ENCODE measurements at regions not wholly inside any gene's neighbourhood (a gene's known extent, or its start where the extent isn't known, plus 50 kb on each side); places are given as distances from the start of the nearest gene placed in this dataset.

- H3K9me3 ChIP-seq (ENCODE audit: control insufficient read depth, low read depth, low read length), result no peaks in the 10 kb centered on the region
- no peaks in the 10 kb centered on the region for H3K4me1 ChIP-seq (ENCODE audit: control insufficient read depth, insufficient read depth, low read length)
- WGBS (ENCODE audit: insufficient coverage, low lambda C conversion rate), result no CpG with 5 or more reads among the region's 2 CpGs
- H3K4me3 ChIP-seq (ENCODE audit: low read length), result no peak overlapping the region
- no peaks in the 10 kb centered on the region for H3K36me3 ChIP-seq (ENCODE audit: control insufficient read depth, insufficient read depth, low read length)
- no peaks in the 10 kb centered on the region for H3K27me3 ChIP-seq (ENCODE audit: control insufficient read depth, insufficient read depth, low read length)
- no peak for DNase-seq
- no peak overlapping the region for H3K27ac ChIP-seq (ENCODE audit: low read length)
Observed at GRCh38 chr18:10308154-10308553, 146.3 kb upstream of the APCDD1 start.

DNA sequence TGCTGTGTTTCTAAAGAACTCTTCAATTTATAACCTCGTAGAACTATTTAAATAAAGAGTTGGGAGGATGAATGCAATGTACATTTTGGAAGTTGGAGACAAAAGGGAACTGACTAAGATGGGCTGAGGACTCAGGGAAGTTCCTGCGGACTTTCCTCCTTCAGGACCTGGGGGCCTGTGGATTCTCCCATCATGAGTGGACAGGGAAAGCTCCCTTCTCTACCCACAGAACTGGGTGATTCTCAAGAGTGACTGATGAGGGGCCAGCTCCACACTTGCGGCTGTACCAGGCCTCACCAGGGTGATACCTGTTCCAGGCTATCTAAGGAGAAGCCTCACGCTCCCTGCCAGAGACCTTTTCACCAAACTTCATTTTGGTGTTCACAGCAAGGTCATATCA lies 143.8 kb upstream of the APCDD1 start:
- WGBS (ENCODE audit: insufficient coverage, low lambda C conversion rate), result no CpG with 5 or more reads among the region's 4 CpGs
- DNase-seq, result no peak

DNA sequence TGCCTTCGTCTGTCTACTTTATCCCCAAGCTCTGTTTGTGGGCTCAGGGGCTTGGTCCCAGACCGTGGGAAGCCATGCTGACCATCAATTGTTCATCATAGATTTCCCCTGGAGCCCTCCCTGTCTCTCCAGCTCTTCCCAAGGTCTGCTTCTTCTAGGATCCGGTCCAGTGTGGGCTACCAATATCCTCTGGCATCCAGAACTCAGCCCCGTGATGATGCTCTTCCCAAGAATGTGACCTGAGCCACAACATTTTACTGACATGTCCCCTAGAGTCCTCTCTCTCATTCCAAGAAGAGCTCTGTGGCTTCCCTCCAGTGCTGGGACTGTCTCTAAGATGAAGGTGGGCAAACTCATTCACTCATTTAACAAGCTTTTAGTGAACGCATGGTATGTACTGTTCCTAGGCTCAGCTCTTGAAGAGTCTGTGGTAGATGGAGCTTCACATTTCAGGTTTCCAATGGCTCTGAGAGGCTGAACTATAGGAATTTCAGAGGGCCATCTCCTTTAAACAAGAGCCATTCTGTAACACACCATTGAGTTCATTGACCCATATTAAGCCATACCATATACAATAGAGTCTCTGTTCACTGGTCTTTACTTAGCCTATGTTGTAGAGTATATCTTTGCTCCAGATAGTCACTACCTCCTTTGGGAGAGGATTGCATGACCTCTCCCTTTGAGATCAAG lies 142.0 kb upstream of the APCDD1 start:
- no peak overlapping the region for H3K4me3 ChIP-seq (ENCODE audit: low read length)
- WGBS (ENCODE audit: insufficient coverage, low lambda C conversion rate), result 82% methylated on average over 2 of the region's 5 CpGs

More for the DNA sequence above, 143.8 kb upstream of the APCDD1 start:
- H3K4me3 ChIP-seq (ENCODE audit: low read length), result no peak overlapping the region
- no peaks in the 10 kb centered on the region for H3K9me3 ChIP-seq (ENCODE audit: control insufficient read depth, low read depth, low read length)
- H3K4me1 ChIP-seq (ENCODE audit: control insufficient read depth, insufficient read depth, low read length), result no peaks in the 10 kb centered on the region
- no peak overlapping the region for H3K27ac ChIP-seq (ENCODE audit: low read length)
- no peaks in the 10 kb centered on the region for H3K36me3 ChIP-seq (ENCODE audit: control insufficient read depth, insufficient read depth, low read length)
- H3K27me3 ChIP-seq (ENCODE audit: control insufficient read depth, insufficient read depth, low read length), result no peaks in the 10 kb centered on the region

GRCh38 chr18:10313016-10313342 lies 141.5 kb upstream of the APCDD1 start:
- Histone ChIP-seq H3K36me3 (ENCODE audit: control insufficient read depth, insufficient read depth, low read length) (no peaks in the 10 kb centered on the region), H3K27ac (ENCODE audit: low read length) (no peak overlapping the region), H3K4me1 (ENCODE audit: control insufficient read depth, insufficient read depth, low read length) (no peaks in the 10 kb centered on the region), H3K27me3 (ENCODE audit: control insufficient read depth, insufficient read depth, low read length) (no peaks in the 10 kb centered on the region), H3K9me3 (ENCODE audit: control insufficient read depth, low read depth, low read length) (no peaks in the 10 kb centered on the region), H3K4me3 (ENCODE audit: low read length) (no peak overlapping the region)
- no CpG with 5 or more reads among the region's 3 CpGs for WGBS (ENCODE audit: insufficient coverage, low lambda C conversion rate)
- no peak for DNase-seq

More for the DNA sequence above, 142.0 kb upstream of the APCDD1 start:
- no peaks in the 10 kb centered on the region for H3K36me3 ChIP-seq (ENCODE audit: control insufficient read depth, insufficient read depth, low read length)
- H3K4me1 ChIP-seq (ENCODE audit: control insufficient read depth, insufficient read depth, low read length), result no peaks in the 10 kb centered on the region
- no peaks in the 10 kb centered on the region for H3K27me3 ChIP-seq (ENCODE audit: control insufficient read depth, insufficient read depth, low read length)
- DNase-seq, result no peak
- H3K9me3 ChIP-seq (ENCODE audit: control insufficient read depth, low read depth, low read length), result no peaks in the 10 kb centered on the region
- H3K27ac ChIP-seq (ENCODE audit: low read length), result no peak overlapping the region

- H3K27ac ChIP-seq (ENCODE audit: low read length), result no peak overlapping the region
- no CpG with 5 or more reads among the region's 5 CpGs for WGBS (ENCODE audit: insufficient coverage, low lambda C conversion rate)
- no peaks in the 10 kb centered on the region for H3K27me3 ChIP-seq (ENCODE audit: control insufficient read depth, insufficient read depth, low read length)
- H3K4me1 ChIP-seq (ENCODE audit: control insufficient read depth, insufficient read depth, low read length), result no peaks in the 10 kb centered on the region
- no peak for DNase-seq
- H3K36me3 ChIP-seq (ENCODE audit: control insufficient read depth, insufficient read depth, low read length), result no peaks in the 10 kb centered on the region
- H3K9me3 ChIP-seq (ENCODE audit: control insufficient read depth, low read depth, low read length), result no peaks in the 10 kb centered on the region
- H3K4me3 ChIP-seq (ENCODE audit: low read length), result no peak overlapping the region
Observed at GRCh38 chr18:10314066-10314465, 140.4 kb upstream of the APCDD1 start.

- no peak overlapping the region for H3K27ac ChIP-seq (ENCODE audit: low read length)
- no peaks in the 10 kb centered on the region for H3K27me3 ChIP-seq (ENCODE audit: control insufficient read depth, insufficient read depth, low read length)
Observed at GRCh38 chr18:10315522-10315921, 138.9 kb upstream of the APCDD1 start.

GRCh38 chr18:10316778-10317177 lies 137.7 kb upstream of the APCDD1 start:
- Histone ChIP-seq H3K36me3 (ENCODE audit: control insufficient read depth, insufficient read depth, low read length) (no peaks in the 10 kb centered on the region), H3K4me1 (ENCODE audit: control insufficient read depth, insufficient read depth, low read length) (no peaks in the 10 kb centered on the region), H3K4me3 (ENCODE audit: low read length) (no peak overlapping the region), H3K27me3 (ENCODE audit: control insufficient read depth, insufficient read depth, low read length) (no peaks in the 10 kb centered on the region), H3K27ac (ENCODE audit: low read length) (no peak overlapping the region), H3K9me3 (ENCODE audit: control insufficient read depth, low read depth, low read length) (no peaks in the 10 kb centered on the region)
- WGBS (ENCODE audit: insufficient coverage, low lambda C conversion rate), result no CpG with 5 or more reads among the region's 7 CpGs
- no peak for DNase-seq

More at GRCh38 chr18:10315522-10315921, 138.9 kb upstream of the APCDD1 start:
- no peak for DNase-seq
- Histone ChIP-seq H3K4me3 (ENCODE audit: low read length) (no peak overlapping the region), H3K36me3 (ENCODE audit: control insufficient read depth, insufficient read depth, low read length) (no peaks in the 10 kb centered on the region), H3K9me3 (ENCODE audit: control insufficient read depth, low read depth, low read length) (no peaks in the 10 kb centered on the region), H3K4me1 (ENCODE audit: control insufficient read depth, insufficient read depth, low read length) (no peaks in the 10 kb centered on the region)
- WGBS (ENCODE audit: insufficient coverage, low lambda C conversion rate), result 86% methylated on average over 1 of the region's 1 CpG

DNA sequence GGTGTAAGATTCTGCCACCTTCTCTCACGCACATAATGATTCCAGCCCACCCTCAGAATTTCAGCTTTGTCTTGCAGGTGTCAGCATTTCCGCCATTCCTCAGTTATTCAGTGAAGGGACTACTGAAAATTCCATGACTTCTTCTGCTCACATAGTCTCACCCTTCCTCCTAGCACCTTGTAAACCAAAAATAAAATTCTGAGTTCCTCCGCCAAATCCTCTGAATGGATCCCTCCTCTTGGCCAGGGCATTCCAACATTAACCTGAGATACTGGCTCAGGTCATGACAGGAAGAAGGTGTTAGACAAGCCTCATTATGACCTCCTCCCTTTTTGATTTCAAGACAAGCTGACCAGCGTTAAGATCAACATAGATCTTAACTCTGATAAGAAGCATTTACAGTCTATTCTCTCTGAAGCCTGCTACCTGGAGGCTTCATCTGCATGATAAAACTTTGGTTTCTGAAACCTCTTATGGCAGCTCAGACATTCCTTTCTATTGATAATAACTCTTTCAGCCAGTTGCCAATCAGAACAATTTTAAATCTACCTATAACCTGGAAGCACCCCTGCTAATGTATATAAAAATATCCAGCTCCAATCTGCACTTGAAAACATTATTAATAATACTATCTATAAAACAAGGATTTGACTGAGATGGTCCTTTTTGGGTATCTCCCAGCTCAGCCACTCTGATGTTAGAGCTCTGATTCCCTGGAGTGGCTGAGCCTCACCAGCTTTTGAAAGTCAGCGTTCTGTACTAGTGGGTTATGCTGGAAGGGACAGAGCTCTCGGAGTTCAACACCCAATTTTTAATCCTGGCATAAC lies 136.4 kb upstream of the APCDD1 start:
- no CpG with 5 or more reads among the region's 6 CpGs for WGBS (ENCODE audit: insufficient coverage, low lambda C conversion rate)
- H3K4me1 ChIP-seq (ENCODE audit: control insufficient read depth, insufficient read depth, low read length), result no peaks in the 10 kb centered on the region

DNA sequence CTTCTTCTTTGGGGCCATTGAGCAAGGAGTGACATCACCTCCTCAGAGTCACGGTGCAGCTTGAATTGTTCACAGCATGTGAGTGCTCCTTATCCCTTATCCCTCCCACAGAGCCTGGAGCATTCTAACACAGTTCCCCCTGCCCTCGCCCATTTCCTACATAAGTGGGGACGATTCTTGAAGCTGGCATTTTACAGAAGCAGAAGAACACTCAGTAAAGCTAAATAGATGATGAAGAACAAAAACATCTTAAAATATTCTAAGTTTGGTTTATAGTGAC lies 135.8 kb upstream of the APCDD1 start:
- no peaks in the 10 kb centered on the region for H3K4me1 ChIP-seq (ENCODE audit: control insufficient read depth, insufficient read depth, low read length)
- no peaks in the 10 kb centered on the region for H3K9me3 ChIP-seq (ENCODE audit: control insufficient read depth, low read depth, low read length)
- H3K27ac ChIP-seq (ENCODE audit: low read length), result no peak overlapping the region
- 69% methylated on average over 2 of the region's 3 CpGs for WGBS (ENCODE audit: insufficient coverage, low lambda C conversion rate)
- no peaks in the 10 kb centered on the region for H3K27me3 ChIP-seq (ENCODE audit: control insufficient read depth, insufficient read depth, low read length)
- no peak overlapping the region for H3K4me3 ChIP-seq (ENCODE audit: low read length)
- no peaks in the 10 kb centered on the region for H3K36me3 ChIP-seq (ENCODE audit: control insufficient read depth, insufficient read depth, low read length)
- no peak for DNase-seq

More for the DNA sequence above, 136.4 kb upstream of the APCDD1 start:
- Histone ChIP-seq H3K27me3 (ENCODE audit: control insufficient read depth, insufficient read depth, low read length) (no peaks in the 10 kb centered on the region), H3K27ac (ENCODE audit: low read length) (no peak overlapping the region), H3K4me3 (ENCODE audit: low read length) (no peak overlapping the region), H3K36me3 (ENCODE audit: control insufficient read depth, insufficient read depth, low read length) (no peaks in the 10 kb centered on the region), H3K9me3 (ENCODE audit: control insufficient read depth, low read depth, low read length) (no peaks in the 10 kb centered on the region)
- DNase-seq, result no peak

GRCh38 chr18:10319026-10319425 lies 135.4 kb upstream of the APCDD1 start:
- H3K4me1 ChIP-seq (ENCODE audit: control insufficient read depth, insufficient read depth, low read length), result no peaks in the 10 kb centered on the region
- H3K27ac ChIP-seq (ENCODE audit: low read length), result no peak overlapping the region
- DNase-seq, result no peak
- no peak overlapping the region for H3K4me3 ChIP-seq (ENCODE audit: low read length)
- no CpG with 5 or more reads among the region's 2 CpGs for WGBS (ENCODE audit: insufficient coverage, low lambda C conversion rate)
- no peaks in the 10 kb centered on the region for H3K9me3 ChIP-seq (ENCODE audit: control insufficient read depth, low read depth, low read length)
- H3K36me3 ChIP-seq (ENCODE audit: control insufficient read depth, insufficient read depth, low read length), result no peaks in the 10 kb centered on the region
- H3K27me3 ChIP-seq (ENCODE audit: control insufficient read depth, insufficient read depth, low read length), result no peaks in the 10 kb centered on the region

Measured in large intestine (tissue), 3 donors.